DND-41 (cell line): ENCODE measurements at regions not wholly inside any gene's neighbourhood (a gene's known extent, or its start where the extent isn't known, plus 50 kb on each side); places are given as distances from the start of the nearest gene placed in this dataset.

ENCODE experiments used
- EZH2 ChIP-seq: IDR thresholded peaks from 3 replicates; pipeline ENCODE4 v1.6.1; 2012; ENCODE audit warnings: borderline replicate concordance, low read depth, mild to moderate bottlenecking, moderate library complexity, low read length, inconsistent platforms; ENCODE audit not compliant: severe bottlenecking
- TF ChIP-seq, protein P1 (sequence below): IDR thresholded peaks from 2 replicates; pipeline ENCODE4 v1.5.1; 2012; ENCODE audit warnings: borderline replicate concordance, low read length, moderate library complexity, mild to moderate bottlenecking; ENCODE audit not compliant: poor library complexity, severe bottlenecking; ENCODE audit errors: extremely low read depth

DNA sequence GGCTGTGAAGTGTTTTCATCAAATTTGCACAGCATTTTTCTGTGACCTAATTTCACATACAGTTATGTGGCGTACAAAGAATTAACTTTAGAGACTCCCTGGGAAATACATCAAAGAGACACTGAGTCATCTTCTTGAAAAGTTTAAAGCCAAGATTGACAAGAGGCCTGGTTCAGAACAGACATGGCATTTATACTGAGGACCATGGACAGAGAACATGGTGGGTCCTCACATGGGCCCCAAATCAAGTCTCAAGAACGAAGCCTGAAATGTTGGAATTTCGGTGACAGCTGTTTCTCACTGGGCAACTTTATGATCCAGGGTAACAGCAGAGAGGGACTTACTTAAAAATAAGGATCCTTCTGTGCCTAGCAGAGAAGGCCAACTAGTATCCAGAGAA lies 311.5 kb upstream of the KCNJ16 start:
- TF ChIP-seq, protein P1, sequence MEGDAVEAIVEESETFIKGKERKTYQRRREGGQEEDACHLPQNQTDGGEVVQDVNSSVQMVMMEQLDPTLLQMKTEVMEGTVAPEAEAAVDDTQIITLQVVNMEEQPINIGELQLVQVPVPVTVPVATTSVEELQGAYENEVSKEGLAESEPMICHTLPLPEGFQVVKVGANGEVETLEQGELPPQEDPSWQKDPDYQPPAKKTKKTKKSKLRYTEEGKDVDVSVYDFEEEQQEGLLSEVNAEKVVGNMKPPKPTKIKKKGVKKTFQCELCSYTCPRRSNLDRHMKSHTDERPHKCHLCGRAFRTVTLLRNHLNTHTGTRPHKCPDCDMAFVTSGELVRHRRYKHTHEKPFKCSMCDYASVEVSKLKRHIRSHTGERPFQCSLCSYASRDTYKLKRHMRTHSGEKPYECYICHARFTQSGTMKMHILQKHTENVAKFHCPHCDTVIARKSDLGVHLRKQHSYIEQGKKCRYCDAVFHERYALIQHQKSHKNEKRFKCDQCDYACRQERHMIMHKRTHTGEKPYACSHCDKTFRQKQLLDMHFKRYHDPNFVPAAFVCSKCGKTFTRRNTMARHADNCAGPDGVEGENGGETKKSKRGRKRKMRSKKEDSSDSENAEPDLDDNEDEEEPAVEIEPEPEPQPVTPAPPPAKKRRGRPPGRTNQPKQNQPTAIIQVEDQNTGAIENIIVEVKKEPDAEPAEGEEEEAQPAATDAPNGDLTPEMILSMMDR = no peak
- no peak for TF ChIP-seq EZH2
